ENCODE measurements at regions not wholly inside any gene's neighbourhood (a gene's known extent, or its start where the extent isn't known, plus 50 kb on each side); places are given as distances from the start of the nearest gene placed in this dataset.
"Not testable (repeated sequence)": the region's sequence is repeated elsewhere in the genome, so short reads cannot be mapped to it uniquely, and the experiment has no call there.

DNA sequence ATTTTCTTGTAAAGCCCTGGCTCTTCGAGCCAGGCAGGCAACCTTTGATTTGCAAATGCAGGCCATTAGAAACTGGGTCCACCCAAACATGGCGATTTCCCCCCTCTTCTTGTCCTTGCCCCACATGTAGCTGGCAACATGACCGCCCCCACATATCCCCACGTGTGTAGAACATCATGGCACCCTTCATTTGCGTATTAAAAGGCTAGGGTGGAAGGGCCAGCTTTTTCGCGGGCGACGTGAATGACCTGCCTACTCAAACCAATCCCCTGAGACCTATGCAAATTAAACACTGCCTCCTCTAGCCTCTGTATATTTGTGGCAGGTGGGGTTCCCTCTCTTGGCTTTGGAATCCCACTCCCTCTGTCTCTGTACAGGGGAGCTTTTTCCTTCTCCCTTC lies 107.0 kb upstream of the CLINT1 start:
- no peak for DNase-seq (ENCODE audit: low read depth in 4 of 4, low spot score in 3 of 4)

DNA sequence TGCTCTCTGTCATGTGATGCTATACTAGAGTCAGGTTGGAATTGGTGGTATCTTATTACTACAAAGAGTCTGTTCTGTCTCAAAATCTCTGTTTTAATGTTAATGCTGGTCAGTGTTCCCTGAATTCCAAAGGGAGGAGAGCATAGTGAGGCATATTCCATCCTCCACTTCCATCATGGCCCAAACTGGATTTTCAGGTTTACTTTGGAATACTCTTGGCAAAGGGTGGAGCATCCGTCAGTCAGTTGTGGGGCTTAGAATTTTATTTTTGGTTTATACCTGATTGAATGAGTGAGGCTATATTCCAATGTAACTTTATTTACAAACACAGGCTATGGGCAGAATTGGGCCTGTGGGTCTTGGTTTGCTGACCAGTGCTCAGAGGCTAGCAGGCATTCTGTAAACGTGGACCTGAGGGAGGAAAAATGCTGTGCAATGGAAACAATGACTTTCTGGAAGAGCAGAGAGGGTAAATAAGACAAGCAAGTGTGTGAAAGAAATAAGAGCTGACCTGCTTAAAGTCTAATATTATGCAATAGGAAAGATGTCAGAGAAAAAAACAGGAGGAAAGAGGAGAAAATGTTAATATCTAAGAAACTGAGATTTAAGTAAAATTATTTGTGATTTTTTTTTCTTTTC lies 106.2 kb upstream of the CLINT1 start:
- DNase-seq (ENCODE audit: low read depth in 4 of 4, low spot score in 3 of 4): no peak

DNA sequence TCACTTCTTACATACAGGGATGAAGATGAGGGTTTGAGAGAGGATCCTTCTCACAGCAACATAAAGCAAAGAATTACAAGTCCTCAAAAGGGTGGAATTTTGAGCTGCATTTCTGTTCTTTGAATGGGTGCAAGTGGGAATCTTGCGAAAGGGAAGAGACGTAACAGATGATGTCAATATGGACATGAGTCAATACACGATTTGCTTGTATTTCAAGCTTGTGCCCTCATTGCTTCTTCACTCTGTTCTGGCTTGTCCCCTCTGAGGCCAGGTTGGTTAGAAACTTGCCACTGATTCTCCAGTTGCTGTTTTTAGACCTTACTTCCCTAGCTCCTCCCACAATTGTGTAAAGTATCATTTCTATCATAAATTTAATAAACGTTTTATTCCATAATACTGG lies 104.8 kb upstream of the CLINT1 start:
- DNase-seq (ENCODE audit: low read depth in 4 of 4, low spot score in 3 of 4): no peak

DNA sequence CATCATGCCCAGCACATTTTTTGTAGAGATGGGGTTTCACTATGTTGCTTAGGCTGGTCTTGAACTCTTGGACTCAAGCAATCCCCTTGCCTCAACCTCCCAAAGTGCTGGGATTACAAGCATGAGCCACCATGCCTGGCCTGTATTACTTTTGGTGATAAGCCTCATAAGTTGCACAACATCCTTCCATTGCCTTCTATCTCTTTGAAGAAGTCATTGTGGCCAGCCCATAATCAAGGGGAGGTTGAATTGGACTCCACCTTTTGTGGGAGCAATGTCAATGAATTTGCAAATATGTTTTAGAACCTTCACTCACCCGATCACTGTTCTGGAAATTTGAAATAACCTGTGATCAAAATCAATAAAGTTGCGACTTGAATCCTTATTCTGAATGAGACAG lies 104.3 kb upstream of the CLINT1 start:
- DNase-seq (ENCODE audit: low read depth in 4 of 4, low spot score in 3 of 4): no peak

DNA sequence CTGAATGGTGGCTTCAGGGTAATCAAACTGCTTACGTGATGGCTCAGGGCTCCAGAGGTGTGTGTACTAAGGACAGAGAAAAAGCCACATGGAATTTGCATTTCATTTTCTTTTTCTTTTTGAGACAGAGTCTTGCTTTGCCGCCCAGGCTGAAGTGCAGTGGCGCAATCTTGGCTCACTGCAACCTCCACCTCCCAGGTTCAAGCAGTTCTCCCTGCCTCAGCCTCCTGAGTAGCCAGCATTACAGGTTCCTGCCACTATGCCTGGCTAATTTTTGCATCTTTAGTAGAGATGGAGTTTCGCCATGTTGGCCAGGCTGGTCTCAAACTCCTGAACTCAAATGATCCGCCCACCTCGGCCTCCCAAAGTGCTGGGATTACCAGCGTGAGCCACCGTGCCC lies 103.7 kb upstream of the CLINT1 start:
- not testable (repeated sequence) for DNase-seq (ENCODE audit: low read depth in 4 of 4, low spot score in 3 of 4)

DNA sequence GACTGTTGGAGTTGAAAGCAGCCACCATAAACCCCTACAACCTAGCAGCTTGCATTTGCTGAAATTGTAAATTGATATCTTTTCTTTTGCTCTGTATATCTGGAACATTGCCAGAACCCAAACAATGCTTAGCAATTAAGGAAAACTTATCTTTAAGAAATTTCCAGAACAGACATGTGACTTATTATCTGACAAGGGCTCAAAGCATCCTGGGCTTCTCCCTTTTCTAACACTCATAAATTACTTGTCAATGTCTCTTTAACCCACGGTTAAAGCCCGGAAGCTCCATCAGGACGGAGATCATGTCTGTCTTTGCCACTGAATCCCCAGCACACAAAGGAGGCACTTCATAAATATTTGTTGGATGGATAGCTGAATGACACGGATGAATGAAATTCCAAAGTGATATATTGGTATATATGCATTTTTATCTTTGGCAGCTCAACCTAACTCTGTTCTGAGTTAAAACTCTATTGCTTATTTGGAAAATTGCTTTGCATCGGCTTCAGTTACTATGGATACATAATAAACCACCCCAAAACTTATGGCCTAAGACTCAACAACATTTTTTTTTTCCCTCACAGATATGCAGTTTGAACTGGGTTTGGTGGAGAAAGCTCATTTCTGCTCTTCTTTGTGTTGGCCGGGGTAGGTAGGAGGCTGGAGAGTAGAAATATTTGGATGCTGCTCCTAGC lies 103.1 kb upstream of the CLINT1 start:
- no peak for DNase-seq (ENCODE audit: low read depth in 4 of 4, low spot score in 3 of 4)

DNA sequence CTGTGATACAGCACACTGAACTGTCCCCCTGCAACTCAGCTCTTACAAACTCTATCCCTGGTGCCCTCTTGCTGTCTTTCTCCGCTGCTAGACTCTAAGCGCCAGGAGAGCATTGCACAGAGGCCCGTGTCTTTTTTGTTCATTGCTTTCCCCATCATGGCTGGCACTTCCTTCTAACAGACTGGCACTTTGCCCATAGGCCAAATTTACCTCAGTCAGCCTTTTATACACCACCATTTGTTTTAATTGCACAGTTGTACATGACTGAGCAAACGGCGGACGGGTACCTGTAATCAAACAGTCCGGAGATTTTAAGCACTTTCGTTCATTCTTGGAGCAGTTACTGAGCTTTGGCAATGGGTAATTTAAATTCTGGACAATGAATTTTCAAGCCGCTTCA lies 102.2 kb upstream of the CLINT1 start:
- no peak for DNase-seq (ENCODE audit: low read depth in 4 of 4, low spot score in 3 of 4)

DNA sequence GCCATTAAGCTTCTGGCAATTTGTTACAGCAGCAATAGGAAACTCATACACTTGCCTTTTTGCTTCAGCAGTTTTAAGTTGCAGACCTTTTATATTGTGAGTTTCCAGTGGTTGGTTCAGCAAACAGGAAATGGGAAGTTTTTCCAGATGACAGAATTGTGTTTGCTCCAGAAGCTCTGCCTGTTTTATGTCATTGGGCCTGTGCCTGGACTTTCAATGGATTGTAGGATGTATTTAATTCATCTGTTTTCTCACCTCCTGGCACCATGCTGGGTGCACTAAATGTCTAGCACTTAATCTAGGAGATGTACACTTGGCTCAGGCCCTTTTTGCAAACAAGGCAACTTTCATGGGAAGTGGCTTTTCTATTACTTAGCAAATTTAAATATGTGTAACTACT lies 100.4 kb upstream of the CLINT1 start:
- DNase-seq (ENCODE audit: low read depth in 4 of 4, low spot score in 3 of 4): no peak

DNA sequence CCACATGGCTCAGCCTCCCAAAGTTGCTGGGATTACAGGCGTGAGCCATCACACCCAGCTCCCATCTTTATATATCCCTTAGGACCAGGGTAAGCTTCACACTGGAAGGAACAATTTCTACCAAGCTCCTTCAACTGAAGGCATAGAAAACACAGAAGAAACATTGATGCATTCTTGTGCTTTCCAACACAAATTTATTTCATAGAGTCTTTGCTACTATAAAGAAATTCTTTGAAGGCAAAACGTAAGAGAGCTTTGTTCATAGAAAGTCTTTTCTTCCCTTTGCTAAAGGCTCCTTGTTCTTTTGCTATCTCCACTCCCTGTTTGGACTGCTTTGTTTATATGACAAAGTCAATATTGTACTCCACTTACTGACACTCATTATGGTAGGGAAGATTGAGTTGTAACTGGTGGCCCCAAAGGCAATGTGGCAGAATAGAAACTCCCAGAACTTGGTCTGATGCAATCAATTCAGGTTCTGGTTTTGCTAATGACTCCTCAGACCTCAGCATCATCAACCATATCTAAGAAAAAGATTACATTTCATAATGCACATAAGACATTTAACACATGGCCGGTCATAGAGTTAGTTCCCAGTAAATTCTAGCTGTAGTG lies 97.4 kb upstream of the CLINT1 start:
- DNase-seq (ENCODE audit: low read depth in 4 of 4, low spot score in 3 of 4): no peak

DNA sequence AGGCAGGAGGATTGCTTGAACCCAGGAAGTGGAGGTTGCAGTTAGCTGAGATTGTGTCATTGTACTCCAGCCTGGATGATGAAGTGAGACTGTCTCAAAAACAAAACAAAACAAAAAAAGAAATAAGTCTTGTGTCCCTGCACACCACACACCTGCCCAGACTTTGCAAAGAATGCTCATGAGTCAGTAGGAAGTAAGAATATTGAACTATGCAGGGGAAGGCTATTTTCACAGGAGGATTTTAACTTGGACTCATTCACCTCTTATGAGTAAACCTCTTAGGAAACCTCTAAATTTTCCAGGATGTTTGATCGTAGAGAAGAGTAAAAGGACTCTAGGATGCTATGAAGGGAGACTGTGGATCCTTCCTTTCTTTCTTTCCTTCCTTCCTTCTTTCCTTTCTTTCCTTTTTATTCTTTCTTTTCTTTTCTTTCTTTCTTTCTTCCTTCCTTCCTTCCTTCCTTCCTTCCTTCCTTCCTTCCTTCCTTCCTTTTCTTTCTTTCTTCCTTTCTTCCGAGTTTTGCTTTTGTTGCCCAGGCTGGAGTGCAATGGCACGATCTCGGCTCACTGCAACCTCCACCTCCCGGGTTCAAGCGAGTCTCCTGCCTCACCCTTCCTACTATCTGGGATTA lies 96.7 kb upstream of the CLINT1 start:
- no peak for DNase-seq (ENCODE audit: low read depth in 4 of 4, low spot score in 3 of 4)

DNA sequence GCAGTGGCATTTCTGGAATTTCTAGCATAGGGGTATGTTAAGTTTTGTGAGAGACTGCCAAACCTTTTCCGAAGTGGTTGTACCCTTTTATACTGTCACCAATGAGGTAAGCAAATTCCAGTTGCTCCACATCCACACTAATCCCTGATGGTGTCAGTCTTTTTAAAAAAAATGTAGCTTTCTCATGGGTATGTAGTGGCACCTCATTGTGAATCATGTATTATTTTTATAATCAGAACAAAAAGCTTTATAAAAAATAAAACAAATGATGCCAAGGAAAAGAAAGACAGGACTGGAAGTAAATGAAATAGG lies 93.4 kb upstream of the CLINT1 start:
- DNase-seq (ENCODE audit: low read depth in 4 of 4, low spot score in 3 of 4): no peak

DNA sequence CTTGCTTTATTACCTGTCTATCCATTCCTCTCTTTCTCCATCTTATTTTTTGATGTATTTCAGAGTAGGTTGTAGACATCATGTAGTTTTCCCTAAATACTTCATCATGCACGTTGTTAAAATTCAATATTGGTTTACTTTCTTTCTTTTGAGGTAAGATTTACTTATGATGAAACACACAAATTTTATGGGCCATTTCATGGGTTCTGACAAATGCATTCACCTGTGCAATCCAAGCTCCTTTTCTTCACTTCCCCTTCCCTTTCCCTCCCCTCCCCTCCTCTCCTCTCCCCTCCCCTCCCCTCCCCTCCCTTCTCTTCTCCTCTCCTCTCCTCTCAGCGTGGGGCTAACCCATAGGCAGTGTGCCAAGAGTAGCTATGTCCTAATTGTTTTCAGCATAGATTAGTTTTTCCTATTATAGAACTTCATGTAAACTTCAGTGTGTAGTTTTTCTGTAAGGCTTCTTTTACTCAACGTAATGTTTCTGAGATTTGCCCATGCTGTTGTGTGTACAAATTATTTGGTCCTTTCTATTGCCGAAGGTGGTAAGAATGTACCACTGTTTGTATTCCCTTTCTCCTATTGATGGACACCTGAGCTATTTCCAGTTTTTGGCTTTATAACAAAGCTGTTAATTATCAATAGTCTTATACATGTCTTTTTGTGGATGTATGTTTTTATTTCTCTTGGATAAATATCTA lies 92.9 kb upstream of the CLINT1 start:
- DNase-seq (ENCODE audit: low read depth in 4 of 4, low spot score in 3 of 4): no peak

DNA sequence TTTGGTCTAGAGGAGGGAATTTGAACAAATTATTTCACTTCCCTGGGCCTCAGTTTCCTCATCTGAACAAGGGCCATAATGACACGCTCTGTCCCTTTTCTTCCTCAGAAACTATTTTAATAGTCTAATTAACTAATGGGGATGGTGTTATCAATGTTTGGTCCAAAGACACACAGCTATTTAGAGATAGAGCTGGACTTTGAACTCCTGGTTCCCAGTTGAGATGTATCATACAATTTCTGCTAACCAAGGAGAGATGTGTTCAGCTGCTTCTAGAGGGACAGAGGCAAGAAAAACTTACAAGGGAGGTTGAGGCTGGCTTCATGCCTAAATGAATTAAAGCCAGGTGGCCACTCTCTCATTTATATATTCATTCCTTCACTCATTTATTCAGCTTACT lies 90.6 kb upstream of the CLINT1 start:
- DNase-seq (ENCODE audit: low read depth in 4 of 4, low spot score in 3 of 4): no peak

DNA sequence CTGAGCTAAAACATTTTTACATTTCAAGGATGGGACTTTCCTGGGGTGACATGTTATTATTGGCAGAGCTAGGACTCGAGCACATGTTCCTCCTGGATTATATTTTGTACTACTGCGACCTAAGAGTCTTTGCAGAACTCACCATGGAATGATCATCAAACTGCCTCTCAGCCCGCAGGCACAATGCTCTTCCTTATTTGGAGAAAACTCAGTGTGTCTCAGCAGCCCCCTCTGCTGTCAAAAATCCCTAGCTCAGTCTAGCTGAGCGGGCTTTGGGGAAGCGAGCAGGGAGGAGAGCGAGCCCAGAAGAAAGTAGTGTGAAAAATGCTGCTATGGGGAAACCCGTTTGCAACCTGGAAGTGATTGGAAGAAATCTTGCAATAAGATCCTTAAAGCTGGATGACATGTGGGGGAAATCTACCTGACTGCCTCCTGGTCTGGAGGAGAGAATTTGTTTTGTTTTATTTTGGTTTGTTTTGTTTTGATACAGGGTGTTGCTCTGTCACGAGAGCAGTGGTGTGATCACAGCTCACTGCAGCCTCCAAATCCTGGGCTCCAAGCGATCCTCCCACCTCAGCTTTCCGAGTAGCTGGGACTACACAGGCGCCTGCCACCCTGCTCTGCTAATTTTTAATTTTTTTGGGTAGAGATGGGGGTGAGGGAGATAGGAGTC lies 89.9 kb upstream of the CLINT1 start:
- peak; percentile 90 to 97 (median 94) for DNase-seq (ENCODE audit: low read depth in 4 of 4, low spot score in 3 of 4)

DNA sequence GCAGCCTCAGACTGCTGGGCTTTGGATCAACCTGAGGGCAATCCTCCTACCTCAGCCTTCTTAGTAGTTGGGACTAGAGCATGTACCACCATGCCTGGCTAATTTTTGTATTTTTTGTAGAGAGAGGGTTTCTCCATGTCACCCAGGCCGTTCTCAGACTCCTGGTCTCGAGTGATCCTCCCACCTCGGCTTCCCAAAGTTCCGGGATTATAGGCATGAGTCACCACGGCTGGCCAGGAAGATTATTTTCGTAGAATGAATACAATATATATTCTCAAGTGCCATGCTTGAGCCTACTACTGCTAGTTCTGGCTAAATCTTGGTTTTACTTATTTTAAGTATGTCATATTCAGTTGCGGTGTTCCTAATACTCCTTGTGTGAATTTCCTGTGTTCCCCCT lies 88.2 kb upstream of the CLINT1 start:
- no peak for DNase-seq (ENCODE audit: low read depth in 4 of 4, low spot score in 3 of 4)

DNA sequence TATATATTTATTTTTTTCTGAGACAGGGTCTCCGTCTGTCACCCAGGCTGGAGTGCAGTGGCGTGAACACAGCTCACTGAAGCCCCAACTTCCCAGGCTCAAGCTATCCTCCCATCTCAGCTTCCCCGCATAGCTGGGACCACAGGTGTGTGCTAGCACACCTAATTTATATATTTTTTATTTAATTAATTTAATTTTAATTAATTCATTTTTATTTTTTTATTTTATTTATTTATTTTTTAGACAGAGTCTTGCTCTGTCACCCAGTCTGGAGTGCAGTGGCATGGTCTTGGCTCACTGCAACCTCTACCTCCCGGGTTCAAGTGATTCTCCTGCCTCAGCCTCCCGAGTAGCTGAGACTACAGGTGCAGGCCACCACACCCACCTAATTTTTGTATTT lies 86.9 kb upstream of the CLINT1 start:
- not testable (repeated sequence) for DNase-seq (ENCODE audit: low read depth in 4 of 4, low spot score in 3 of 4)

DNA sequence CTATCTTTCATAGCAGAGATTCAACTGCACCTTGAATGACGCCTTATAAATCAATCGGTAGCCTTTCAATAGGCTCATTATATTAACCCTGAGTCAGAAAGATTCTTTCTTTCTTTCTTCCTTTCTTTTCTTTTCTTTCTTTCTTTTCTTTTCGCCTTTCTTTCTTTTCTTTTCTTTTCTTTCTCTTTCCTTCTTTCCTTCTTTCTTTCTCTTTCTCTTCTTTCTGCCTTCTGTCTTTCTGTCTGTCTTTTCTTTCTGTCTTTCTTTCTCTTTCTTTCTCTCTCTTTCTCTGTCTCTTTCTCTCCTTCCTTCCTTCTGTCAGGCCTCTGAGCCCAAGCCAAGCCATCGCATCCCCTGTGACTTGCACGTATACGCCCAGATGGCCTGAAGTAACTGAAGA lies 86.0 kb upstream of the CLINT1 start:
- no peak for DNase-seq (ENCODE audit: low read depth in 4 of 4, low spot score in 3 of 4)

DNA sequence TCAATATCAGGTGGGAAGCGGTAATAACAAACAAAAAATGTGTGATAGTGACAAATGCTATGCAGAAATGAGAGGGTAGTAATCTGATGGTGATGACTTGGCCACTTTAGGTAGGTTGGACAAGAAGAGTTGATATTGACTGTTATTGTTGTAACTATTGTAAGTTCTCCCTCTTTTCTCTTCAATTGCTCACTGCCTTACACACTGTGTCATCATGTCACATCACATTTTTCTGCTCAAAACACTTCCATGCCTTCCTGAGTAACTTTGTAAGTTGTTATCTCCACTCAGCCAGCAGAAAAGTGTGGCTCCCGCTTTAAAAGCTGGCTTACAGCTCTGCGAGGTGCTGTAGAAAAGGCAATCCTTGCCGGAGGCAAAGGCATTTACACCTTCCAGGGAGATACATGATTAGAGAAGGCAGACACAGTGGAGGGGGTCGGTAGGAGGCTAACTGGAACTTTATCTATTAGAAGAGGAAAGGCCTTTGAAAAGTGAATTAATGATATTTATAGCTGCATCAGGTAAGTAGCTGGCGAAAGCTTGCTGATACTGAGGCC lies 85.2 kb upstream of the CLINT1 start:
- DNase-seq (ENCODE audit: low read depth in 4 of 4, low spot score in 3 of 4): no peak

DNA sequence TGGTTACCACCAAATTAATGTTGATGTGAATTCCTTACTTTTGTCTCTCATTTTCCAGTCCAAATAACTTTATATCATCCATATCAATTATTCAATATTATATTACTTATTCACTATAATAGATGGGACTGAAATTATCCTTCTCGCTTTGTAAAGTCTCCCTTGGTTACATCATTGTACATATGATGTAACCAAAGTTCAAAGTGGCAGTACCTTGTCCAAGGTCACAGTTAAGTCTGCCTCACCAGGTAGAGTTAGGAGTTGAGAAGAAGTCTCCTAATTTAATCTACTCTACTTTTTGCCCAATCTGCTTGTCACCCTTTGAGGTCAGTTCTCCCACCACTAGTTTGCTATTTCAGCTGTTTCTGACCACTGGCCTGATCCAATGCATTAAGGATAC lies 83.7 kb upstream of the CLINT1 start:
- DNase-seq (ENCODE audit: low read depth in 4 of 4, low spot score in 3 of 4): no peak

DNA sequence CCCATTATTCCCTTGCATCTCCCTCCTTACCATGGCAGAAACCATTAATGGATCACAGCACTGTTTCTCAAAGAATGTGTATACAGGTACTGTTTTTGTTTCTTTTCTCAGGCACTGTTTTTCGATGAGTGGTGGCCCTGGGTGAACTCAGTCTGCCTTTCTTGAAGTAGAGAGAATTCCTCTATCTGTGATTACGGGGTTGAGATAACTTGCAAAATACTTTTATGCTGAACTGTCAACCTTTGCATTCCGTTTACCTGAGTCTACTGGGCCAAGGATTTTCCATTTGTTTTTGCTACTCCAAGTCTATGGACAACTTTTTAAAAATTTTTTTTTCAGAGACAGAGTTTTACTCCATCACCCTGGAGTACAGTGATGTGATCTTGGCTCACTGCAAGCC lies 82.7 kb upstream of the CLINT1 start:
- DNase-seq (ENCODE audit: low read depth in 4 of 4, low spot score in 3 of 4): no peak

DNA sequence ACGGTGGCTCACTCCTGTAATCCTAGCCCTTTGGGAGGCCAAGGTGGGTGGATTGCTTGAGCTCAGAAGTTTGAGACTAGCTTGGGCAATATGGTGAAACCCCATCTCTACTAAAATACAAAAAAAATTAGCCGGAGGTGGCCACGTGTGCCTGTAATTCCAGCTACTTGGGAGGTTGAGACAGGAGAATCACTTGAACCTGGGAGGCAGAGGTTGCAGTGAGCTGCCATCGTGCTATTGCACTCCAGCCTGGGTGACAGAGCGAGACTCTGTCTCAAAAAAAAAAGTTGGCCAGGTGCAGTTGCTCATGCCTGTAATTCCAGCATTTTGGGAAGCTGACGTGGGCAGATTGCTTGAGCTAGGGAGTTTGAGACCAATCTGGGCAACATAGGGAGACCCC lies 79.2 kb upstream of the CLINT1 start:
- not testable (repeated sequence) for DNase-seq (ENCODE audit: low read depth in 4 of 4, low spot score in 3 of 4)
